K562 (cell line): ENCODE measurements at regions not wholly inside any gene's neighbourhood (a gene's known extent, or its start where the extent isn't known, plus 50 kb on each side); places are given as distances from the start of the nearest gene placed in this dataset.

Experiments used
- ATAC-seq: fragments of 200-7000 bp; cut with Tn5 transposase; 3 replicates; pipeline ENCODE4 v1.9.1; 2020; ENCODE audit warnings: moderate library complexity
- BruUV-seq: library from RNA; stranded (reverse); fragments of 400-500 nt; replicated peaks from 2 replicates; lab custom pipeline; 2021; lab: Mats Ljungman, UMichigan
- CTCF ChIA-PET: fragments of 300-600 bp; formaldehyde crosslinking; extraction: SDS; loops from one replicate; lab custom pipeline; 2021; ENCODE audit warnings: low intra/inter-chr PET ratio; lab: Yijun Ruan, JAX
- POLR2A ChIA-PET: fragments of 300-600, 350-650 bp; sonication (Branson Sonifier 250); formaldehyde crosslinking; extraction: SDS; loops from one replicate; lab custom pipeline; 2021; ENCODE audit warnings: antibody characterized with exemption, inconsistent platforms; lab: Yijun Ruan, JAX
- DNase-seq, 4 experiments: peaks; one replicate each; pipeline versions ENCODE4 v3.0.0 to v3.0.0-alpha.2; 2011 to 2018; ENCODE audit warnings: low spot score in 3 of 4, mixed read lengths in 3 of 4; ENCODE audit errors: extremely low read depth in 1 of 4
- FAIRE-seq: peaks from 2 replicates; lab custom pipeline; 2011; peaks lifted over from hg19 to GRCh38; lab: Jason Lieb, UNC
- H2AFZ ChIP-seq: 2 replicates; pipeline ENCODE4 v1.6.0; 2011; ENCODE audit warnings: low read depth, low read length, control low read depth, inconsistent platforms
- H3K27ac ChIP-seq: fragments of 200-600 bp; 3 replicates; pipeline ENCODE4 v1.8.0; 2011; ENCODE audit warnings: low read depth, mild to moderate bottlenecking, control low read depth, inconsistent platforms, low read length, moderate library complexity, mixed read lengths; ENCODE audit errors: extremely low read depth
- H3K27me3 ChIP-seq, 2 experiments: fragments of 300-600 bp in 1 of 2; 2 replicates in 1 of 2; 3 replicates in 1 of 2; pipeline versions ENCODE4 v1.6.0 to v1.8.0; 2011; ENCODE audit warnings: inconsistent platforms in 2 of 2, low read length in 2 of 2, mild to moderate bottlenecking in 1 of 2, mixed read lengths in 1 of 2, moderate library complexity in 1 of 2; ENCODE audit not compliant: control insufficient read depth in 2 of 2, insufficient read depth in 2 of 2
- H3K36me3 ChIP-seq: fragments of 300-600 bp; 3 replicates; pipeline ENCODE4 v1.8.0; 2011; ENCODE audit warnings: mild to moderate bottlenecking, low read length, inconsistent platforms; ENCODE audit not compliant: control insufficient read depth, insufficient read depth
- H3K4me1 ChIP-seq, 2 experiments: fragments of 200-600 bp in 1 of 2; replicated peaks in 1 of 2; 2 replicates in 1 of 2; 3 replicates in 1 of 2; pipeline versions ENCODE4 v1.5.1 to v1.8.0; 2011; ENCODE audit warnings: inconsistent platforms in 2 of 2, low read length in 2 of 2, mild to moderate bottlenecking in 1 of 2, mixed read lengths in 1 of 2, moderate library complexity in 1 of 2; ENCODE audit not compliant: control insufficient read depth in 2 of 2, insufficient read depth in 2 of 2
- H3K4me2 ChIP-seq: 2 replicates; pipeline ENCODE4 v1.6.1; 2011; ENCODE audit warnings: low read length, control low read depth, inconsistent platforms, mixed read lengths; ENCODE audit not compliant: insufficient read depth
- H3K4me3 ChIP-seq: fragments of 200-600 bp; sonication (generic), shearing (Covaris generic); 2 replicates; pipeline ENCODE4 v1.5.1; 2016; ENCODE audit warnings: control low read depth, inconsistent platforms
- H3K79me2 ChIP-seq: fragments of 200-600 bp; 3 replicates; pipeline ENCODE4 v1.8.0; 2011; ENCODE audit warnings: low read length, inconsistent platforms; ENCODE audit not compliant: control insufficient read depth, insufficient read depth
- H3K9ac ChIP-seq, 2 experiments: 2 replicates each; pipeline versions ENCODE4 v1.6.0 to v1.6.1; 2011; ENCODE audit warnings: low read depth in 2 of 2, low read length in 2 of 2, control low read depth in 1 of 2, inconsistent platforms in 1 of 2, mild to moderate bottlenecking in 1 of 2, mixed read lengths in 1 of 2; ENCODE audit not compliant: insufficient read depth in 1 of 2
- H3K9me1 ChIP-seq: one replicate; pipeline ENCODE4 v1.6.0; 2011; ENCODE audit warnings: inconsistent platforms, mild to moderate bottlenecking, low read length, moderate library complexity; ENCODE audit not compliant: control insufficient read depth, insufficient read depth
- H3K9me3 ChIP-seq: replicated peaks from 2 replicates; pipeline ENCODE4 v1.5.1; 2011; ENCODE audit warnings: low read depth, low read length, inconsistent platforms; ENCODE audit not compliant: control insufficient read depth, insufficient read depth
- H4K20me1 ChIP-seq: replicated peaks from 2 replicates; pipeline ENCODE4 v1.6.1; 2011; ENCODE audit warnings: low read length, inconsistent platforms, mixed read lengths; ENCODE audit not compliant: control insufficient read depth, insufficient read depth
- ATF7 ChIP-seq: fragments of 450-650 bp; IDR thresholded peaks from 2 replicates; pipeline ENCODE4 v1.7.1; 2014; ENCODE audit warnings: mild to moderate bottlenecking, moderate library complexity
- E2F1 ChIP-seq: sonication (generic); formaldehyde crosslinking; IDR thresholded peaks from 2 replicates; pipeline ENCODE4 v1.8.1; 2023; ENCODE audit warnings: mild to moderate bottlenecking, missing genetic modification reagents, moderate library complexity
- HMBOX1 ChIP-seq: sonication (generic); IDR thresholded peaks from 2 replicates; pipeline ENCODE4 v1.6.1; 2016
- RBFOX2 ChIP-seq: fragments of 200-400 bp; formaldehyde crosslinking; IDR thresholded peaks from 2 replicates; pipeline ENCODE4 v1.6.1; 2017; ENCODE audit warnings: low read depth, mild to moderate bottlenecking, low read length, moderate library complexity
- RBM14 ChIP-seq: fragments of 200-400 bp; formaldehyde crosslinking; IDR thresholded peaks from 2 replicates; pipeline ENCODE4 v1.6.1; 2018; ENCODE audit warnings: low read depth, mild to moderate bottlenecking, low read length, moderate library complexity, borderline replicate concordance; ENCODE audit not compliant: insufficient read depth
- ZNF407 ChIP-seq: fragments of 450-650 bp; IDR thresholded peaks from 2 replicates; pipeline ENCODE4 v1.6.1; 2016; ENCODE audit warnings: low read depth
- ZSCAN32 ChIP-seq: fragments of 450-650 bp; formaldehyde crosslinking; IDR thresholded peaks from 2 replicates; pipeline ENCODE4 v1.4.0; 2020; ENCODE audit warnings: mild to moderate bottlenecking, moderate library complexity
- WGBS: fragments of 100-300 bp; shearing (Covaris generic); methylation state at CpG from one replicate; pipeline ENCODE4 v1.1.6; 2016; ENCODE audit warnings: low coverage, mixed read lengths; ENCODE audit not compliant: insufficient coverage; ENCODE audit errors: missing lambda C conversion rate; 5-methylcytosine and 5-hydroxymethylcytosine counted together
- in situ Hi-C: fragments of 300-500 bp; cut with MboI; formaldehyde crosslinking; loops from 4 replicates; pipeline ENCODE4 v1.15.0; 2018; ENCODE audit warnings: inconsistent platforms, mixed read lengths
- intact Hi-C: fragments of 100-400 bp; cut with micrococcal nuclease; formaldehyde crosslinking; loops from 2 replicates; pipeline ENCODE4 v1.14.2; 2022
- TF ChIP-seq, protein P1 (sequence below): fragments of 250-450 bp; sonication (Bioruptor Pico); IDR thresholded peaks from 2 replicates; pipeline ENCODE4 v1.5.0; 2020; ENCODE audit warnings: mild to moderate bottlenecking, borderline replicate concordance

DNA sequence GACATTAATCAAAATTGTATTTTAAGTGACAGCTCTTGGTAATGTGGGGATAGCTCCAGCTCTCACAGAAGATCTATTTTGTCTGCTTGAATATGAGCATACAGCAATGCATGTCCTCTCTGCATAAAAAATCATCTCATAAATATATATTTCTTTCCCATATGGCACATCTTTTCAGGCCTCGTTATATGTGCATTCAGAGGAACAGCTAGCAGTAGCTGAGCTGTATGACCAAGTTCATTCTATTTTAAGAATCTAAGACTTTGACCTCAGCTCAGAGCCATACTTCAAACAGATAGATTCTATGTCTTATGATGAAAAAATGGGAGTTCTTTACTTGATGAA lies 487.2 kb downstream of the ARHGEF28 start:
- ATAC-seq (no peak), FAIRE-seq (no peak), DNase-seq (no peak)
- BruUV-seq: no TSS peak
- Histone ChIP-seq H3K9ac (no peak overlapping the region), H3K27me3 (no peaks in the 10 kb centered on the region), H3K4me2 (no peak overlapping the region), H3K4me1 (no peaks in the 10 kb centered on the region), H3K79me2 (no peaks in the 10 kb centered on the region), H3K27ac (no peak overlapping the region), H3K36me3 (no peaks in the 10 kb centered on the region), H3K4me3 (no peak overlapping the region), H3K9me1 (no peaks in the 10 kb centered on the region), H2AFZ (no peak overlapping the region), H3K9me3 (no peaks in the 10 kb centered on the region), H4K20me1 (no peaks in the 10 kb centered on the region)
- 5% methylated on average over 1 of the region's 1 CpG for WGBS
- ChIA-PET CTCF (no interaction called here), POLR2A (no interaction called here)
- in situ Hi-C loops: no loop called here
- intact Hi-C loops: no loop called here
- TF ChIP-seq RBM14 (no peak), ATF7 (no peak), RBFOX2 (no peak), E2F1 (CRISPR knock-in tag) (no peak), ZSCAN32 (no peak), ZNF407 (no peak), HMBOX1 (no peak)
- TF ChIP-seq, protein P1, sequence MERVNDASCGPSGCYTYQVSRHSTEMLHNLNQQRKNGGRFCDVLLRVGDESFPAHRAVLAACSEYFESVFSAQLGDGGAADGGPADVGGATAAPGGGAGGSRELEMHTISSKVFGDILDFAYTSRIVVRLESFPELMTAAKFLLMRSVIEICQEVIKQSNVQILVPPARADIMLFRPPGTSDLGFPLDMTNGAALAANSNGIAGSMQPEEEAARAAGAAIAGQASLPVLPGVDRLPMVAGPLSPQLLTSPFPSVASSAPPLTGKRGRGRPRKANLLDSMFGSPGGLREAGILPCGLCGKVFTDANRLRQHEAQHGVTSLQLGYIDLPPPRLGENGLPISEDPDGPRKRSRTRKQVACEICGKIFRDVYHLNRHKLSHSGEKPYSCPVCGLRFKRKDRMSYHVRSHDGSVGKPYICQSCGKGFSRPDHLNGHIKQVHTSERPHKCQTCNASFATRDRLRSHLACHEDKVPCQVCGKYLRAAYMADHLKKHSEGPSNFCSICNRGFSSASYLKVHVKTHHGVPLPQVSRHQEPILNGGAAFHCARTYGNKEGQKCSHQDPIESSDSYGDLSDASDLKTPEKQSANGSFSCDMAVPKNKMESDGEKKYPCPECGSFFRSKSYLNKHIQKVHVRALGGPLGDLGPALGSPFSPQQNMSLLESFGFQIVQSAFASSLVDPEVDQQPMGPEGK (CRISPR knock-in tag): no peak
